OCI-LY1 (cell line): ENCODE measurements at regions not wholly inside any gene's neighbourhood (a gene's known extent, or its start where the extent isn't known, plus 50 kb on each side); places are given as distances from the start of the nearest gene placed in this dataset.

Experiments
- EZH2 ChIP-seq: fragments of 200-600 bp; sonication (generic), shearing (Covaris generic); IDR thresholded peaks from 2 replicates; pipeline ENCODE4 v1.8.0; 2017; ENCODE audit warnings: borderline replicate concordance, mixed run types, mild to moderate bottlenecking, antibody characterized with exemption, low read length, moderate library complexity, mixed read lengths
- TF ChIP-seq, protein P1 (sequence below): fragments of 200-600 bp; sonication (generic), shearing (Covaris generic); IDR thresholded peaks from 2 replicates; pipeline ENCODE4 v1.5.1; 2017; ENCODE audit warnings: mild to moderate bottlenecking, antibody characterized with exemption, low read length, moderate library complexity, mixed read lengths

DNA sequence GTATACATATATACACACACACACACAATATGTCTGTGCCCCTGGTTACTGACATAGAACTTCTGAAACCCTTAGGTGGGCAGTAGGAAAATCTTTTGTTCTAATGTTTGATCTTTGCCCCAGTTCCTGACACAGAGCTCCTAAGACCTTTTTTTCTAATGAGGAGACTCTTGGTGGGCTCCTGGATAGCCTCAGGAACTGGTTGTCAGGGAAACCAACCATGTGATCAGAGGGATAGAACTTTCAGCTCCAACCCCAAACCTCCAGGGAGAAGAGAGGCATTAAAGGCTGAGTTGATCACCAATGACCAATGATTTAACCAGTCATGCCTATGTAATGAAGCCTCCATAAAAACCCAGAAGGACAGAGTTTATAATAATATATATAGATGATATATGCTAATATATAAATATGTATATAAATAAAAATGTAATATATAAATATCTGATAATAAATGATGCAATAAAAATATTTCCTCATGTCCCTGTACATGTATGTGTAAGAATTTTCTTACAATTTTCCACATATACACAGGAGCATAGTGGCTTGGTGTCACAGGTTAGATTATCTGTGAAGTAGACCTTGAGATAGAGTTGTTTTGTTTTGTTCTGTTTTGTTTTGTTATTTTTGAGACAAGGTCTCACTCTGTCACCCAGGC is 93.3 kb downstream of the GPX5 start:
- TF ChIP-seq, protein P1, sequence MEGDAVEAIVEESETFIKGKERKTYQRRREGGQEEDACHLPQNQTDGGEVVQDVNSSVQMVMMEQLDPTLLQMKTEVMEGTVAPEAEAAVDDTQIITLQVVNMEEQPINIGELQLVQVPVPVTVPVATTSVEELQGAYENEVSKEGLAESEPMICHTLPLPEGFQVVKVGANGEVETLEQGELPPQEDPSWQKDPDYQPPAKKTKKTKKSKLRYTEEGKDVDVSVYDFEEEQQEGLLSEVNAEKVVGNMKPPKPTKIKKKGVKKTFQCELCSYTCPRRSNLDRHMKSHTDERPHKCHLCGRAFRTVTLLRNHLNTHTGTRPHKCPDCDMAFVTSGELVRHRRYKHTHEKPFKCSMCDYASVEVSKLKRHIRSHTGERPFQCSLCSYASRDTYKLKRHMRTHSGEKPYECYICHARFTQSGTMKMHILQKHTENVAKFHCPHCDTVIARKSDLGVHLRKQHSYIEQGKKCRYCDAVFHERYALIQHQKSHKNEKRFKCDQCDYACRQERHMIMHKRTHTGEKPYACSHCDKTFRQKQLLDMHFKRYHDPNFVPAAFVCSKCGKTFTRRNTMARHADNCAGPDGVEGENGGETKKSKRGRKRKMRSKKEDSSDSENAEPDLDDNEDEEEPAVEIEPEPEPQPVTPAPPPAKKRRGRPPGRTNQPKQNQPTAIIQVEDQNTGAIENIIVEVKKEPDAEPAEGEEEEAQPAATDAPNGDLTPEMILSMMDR, result no peak
- TF ChIP-seq EZH2, result no peak
